Right lobe of liver (tissue), 4 donors: ENCODE measurements at regions not wholly inside any gene's neighbourhood (a gene's known extent, or its start where the extent isn't known, plus 50 kb on each side); places are given as distances from the start of the nearest gene placed in this dataset.

Experiments used
- CTCF ChIP-seq, 4 donors: fragments of 200-600 bp in 3 of 4; fragments of 450-650 bp in 1 of 4; IDR thresholded peaks; one replicate each; pipeline versions ENCODE4 v1.5.1 to v1.8.0; 2016 to 2022; ENCODE audit warnings: antibody characterized with exemption in 4 of 4, mild to moderate bottlenecking in 2 of 4
- POLR2A ChIP-seq: fragments of 450-650 bp; IDR thresholded peaks from one replicate; pipeline ENCODE4 v1.6.1; 2017; ENCODE audit warnings: antibody characterized with exemption, mild to moderate bottlenecking
- donor health status: DM: no; HTN: no; CAD: no.
- donor health status: DM: no; HTN: no; CAD: no.
- donor health status: DM: no; HTN: yes; CAD: no.

GRCh38 chr4:138488533-138488932 is 246.4 kb upstream of the SLC7A11 start:
- no peak for TF ChIP-seq CTCF (IDR thresholded peaks at IDR 0.05)
- TF ChIP-seq POLR2A, result no peak
